WTC11 (cell line): ENCODE measurements at regions not wholly inside any gene's neighbourhood (a gene's known extent, or its start where the extent isn't known, plus 50 kb on each side); places are given as distances from the start of the nearest gene placed in this dataset.

Source experiments
- ATAC-seq: fragments of 200-7000 bp; cut with Tn5 transposase; 2 replicates; pipeline ENCODE4 v1.10.0; 2021; ENCODE audit warnings: mild to moderate bottlenecking, moderate library complexity
- CTCF ChIA-PET: fragments of 300-600 bp; sonication (Branson Sonifier 250); formaldehyde crosslinking; loops from one replicate; lab custom pipeline; 2021; ENCODE audit warnings: antibody characterized with exemption; lab: Charles Lee
- POLR2A ChIA-PET: fragments of 350-600 bp; sonication (Branson Sonifier 250); formaldehyde crosslinking; loops from one replicate; lab custom pipeline; 2021; ENCODE audit warnings: antibody characterized with exemption; lab: Charles Lee
- DNase-seq: peaks from one replicate; pipeline ENCODE4 v3.0.0; 2021; ENCODE audit warnings: low spot score
- H3K27ac Mint-ChIP-seq: 2 replicates; pipeline ENCODE4 v1.8.0; 2021; ENCODE audit warnings: mixed read lengths
- H3K27me3 Mint-ChIP-seq: 2 replicates; pipeline ENCODE4 v1.8.0; 2021; ENCODE audit warnings: low read depth, mild to moderate bottlenecking, moderate library complexity, mixed read lengths
- H3K36me3 Mint-ChIP-seq: 2 replicates; pipeline ENCODE4 v1.8.0; 2021; ENCODE audit warnings: mixed read lengths
- H3K4me1 Mint-ChIP-seq: 2 replicates; pipeline ENCODE4 v1.8.0; 2022; ENCODE audit warnings: mixed read lengths
- H3K4me3 Mint-ChIP-seq: 2 replicates; pipeline ENCODE4 v1.8.0; 2021; ENCODE audit warnings: mild to moderate bottlenecking, moderate library complexity, mixed read lengths
- H3K9me3 Mint-ChIP-seq: 2 replicates; pipeline ENCODE4 v1.8.0; 2021; ENCODE audit warnings: mixed read lengths
- ELF4 ChIP-seq: sonication (generic); formaldehyde crosslinking; IDR thresholded peaks from 2 replicates; pipeline ENCODE4 v1.8.1; 2022; ENCODE audit warnings: low read depth, mild to moderate bottlenecking, moderate library complexity, missing genetic modification reagents
- FOXJ3 ChIP-seq: sonication (generic); formaldehyde crosslinking; IDR thresholded peaks from 2 replicates; pipeline ENCODE4 v1.9.0; 2021; ENCODE audit warnings: missing genetic modification reagents, mild to moderate bottlenecking, borderline replicate concordance
- JAZF1 ChIP-seq: fragments of 250-450 bp; sonication (Bioruptor Pico); IDR thresholded peaks from 2 replicates; pipeline ENCODE4 v1.9.0; 2021; ENCODE audit warnings: moderate library complexity, mild to moderate bottlenecking, inconsistent platforms
- NFYB ChIP-seq: sonication (generic); formaldehyde crosslinking; conservative IDR thresholded peaks from 2 replicates; pipeline ENCODE4 v1.8.0; 2022; ENCODE audit warnings: low read depth, missing genetic modification reagents
- NR3C1 ChIP-seq: sonication (generic); formaldehyde crosslinking; conservative IDR thresholded peaks from 2 replicates; pipeline ENCODE4 v1.8.1; 2023; ENCODE audit warnings: low read depth, mild to moderate bottlenecking, missing genetic modification reagents
- PRRX2 ChIP-seq: fragments of 250-450 bp; sonication (Bioruptor Pico); IDR thresholded peaks from 2 replicates; pipeline ENCODE4 v1.8.0; 2021; ENCODE audit warnings: mild to moderate bottlenecking
- SMAD3 ChIP-seq: sonication (generic); formaldehyde crosslinking; IDR thresholded peaks from 2 replicates; pipeline ENCODE4 v1.8.0; 2022; ENCODE audit warnings: missing genetic modification reagents, mild to moderate bottlenecking, borderline replicate concordance
- TEAD1 ChIP-seq: sonication (generic); formaldehyde crosslinking; IDR thresholded peaks from 2 replicates; pipeline ENCODE4 v1.8.0; 2022; ENCODE audit warnings: mild to moderate bottlenecking, missing genetic modification reagents
- TEAD4 ChIP-seq: sonication (generic); formaldehyde crosslinking; IDR thresholded peaks from 2 replicates; pipeline ENCODE4 v1.8.0; 2022; ENCODE audit warnings: mild to moderate bottlenecking, missing genetic modification reagents
- TF ChIP-seq, protein P1 (sequence below): sonication (generic); formaldehyde crosslinking; IDR thresholded peaks from 2 replicates; pipeline ENCODE4 v1.8.1; 2022; ENCODE audit warnings: low read depth, missing genetic modification reagents, borderline replicate concordance
- TF ChIP-seq, protein P2 (sequence below): sonication (generic); formaldehyde crosslinking; IDR thresholded peaks from 2 replicates; pipeline ENCODE4 v1.8.0; 2023; ENCODE audit warnings: mild to moderate bottlenecking, missing genetic modification reagents
- TF ChIP-seq, protein P3 (sequence below): sonication (generic); formaldehyde crosslinking; IDR thresholded peaks from 2 replicates; pipeline ENCODE4 v1.8.1; 2022; ENCODE audit warnings: mild to moderate bottlenecking, moderate library complexity, missing genetic modification reagents
- TF ChIP-seq, protein P4 (sequence below): sonication (generic); formaldehyde crosslinking; IDR thresholded peaks from 2 replicates; pipeline ENCODE4 v1.8.0; 2022; ENCODE audit warnings: mild to moderate bottlenecking, missing genetic modification reagents
- TF ChIP-seq, protein P5 (sequence below): sonication (generic); formaldehyde crosslinking; IDR thresholded peaks from 2 replicates; pipeline ENCODE4 v1.8.1; 2023; ENCODE audit warnings: mild to moderate bottlenecking, missing genetic modification reagents, moderate library complexity
- TF ChIP-seq, protein P6 (sequence below): sonication (generic); formaldehyde crosslinking; conservative IDR thresholded peaks from 2 replicates; pipeline ENCODE4 v1.8.1; 2023; ENCODE audit warnings: mild to moderate bottlenecking, low read depth, missing genetic modification reagents, moderate library complexity
- TF ChIP-seq, protein P7 (sequence below): fragments of 250-450 bp; sonication (Bioruptor Pico); IDR thresholded peaks from 2 replicates; pipeline ENCODE4 v1.9.0; 2021; ENCODE audit warnings: mild to moderate bottlenecking
- TF ChIP-seq, protein P8 (sequence below): sonication (generic); formaldehyde crosslinking; IDR thresholded peaks from 2 replicates; pipeline ENCODE4 v1.8.1; 2023; ENCODE audit warnings: mild to moderate bottlenecking, missing genetic modification reagents, moderate library complexity
- TF ChIP-seq, protein P9 (sequence below): sonication (generic); formaldehyde crosslinking; IDR thresholded peaks from 2 replicates; pipeline ENCODE4 v1.8.0; 2022; ENCODE audit warnings: missing genetic modification reagents
- TF ChIP-seq, protein P10 (sequence below): sonication (generic); formaldehyde crosslinking; IDR thresholded peaks from 2 replicates; pipeline ENCODE4 v1.8.0; 2023; ENCODE audit warnings: missing genetic modification reagents

DNA sequence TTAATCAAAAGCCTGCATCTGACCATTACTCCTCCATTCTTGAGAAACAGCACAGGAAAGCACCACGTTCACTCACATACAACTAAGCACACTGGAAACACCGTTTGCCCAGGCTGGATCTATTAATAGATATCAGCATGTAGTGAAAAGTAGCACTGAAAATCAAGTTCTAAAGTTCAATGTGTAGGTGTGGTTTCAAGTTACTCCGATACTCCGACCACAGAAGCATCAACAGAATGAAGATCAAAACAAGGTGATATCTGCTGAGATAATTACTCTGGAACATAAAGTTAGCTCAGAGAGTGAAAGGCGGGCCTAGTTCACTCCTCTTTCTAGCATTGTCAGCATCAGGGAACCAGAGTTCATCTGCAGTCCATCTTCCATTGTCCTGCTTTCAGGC, 1367.4 kb upstream of the ACVR2A start:
- peaks cover 26% of the 10 kb centered on the region for H3K4me1 Mint-ChIP-seq
- H3K4me3 Mint-ChIP-seq, result no peak overlapping the region
- no peaks in the 10 kb centered on the region for H3K27me3 Mint-ChIP-seq
- H3K36me3 Mint-ChIP-seq, result no peaks in the 10 kb centered on the region
- ChIA-PET CTCF (no interaction called here), POLR2A (no interaction called here)
- H3K9me3 Mint-ChIP-seq, result no peaks in the 10 kb centered on the region
- no peak for ATAC-seq
- no peak for DNase-seq
- no peak overlapping the region for H3K27ac Mint-ChIP-seq
- TF ChIP-seq, protein P1, sequence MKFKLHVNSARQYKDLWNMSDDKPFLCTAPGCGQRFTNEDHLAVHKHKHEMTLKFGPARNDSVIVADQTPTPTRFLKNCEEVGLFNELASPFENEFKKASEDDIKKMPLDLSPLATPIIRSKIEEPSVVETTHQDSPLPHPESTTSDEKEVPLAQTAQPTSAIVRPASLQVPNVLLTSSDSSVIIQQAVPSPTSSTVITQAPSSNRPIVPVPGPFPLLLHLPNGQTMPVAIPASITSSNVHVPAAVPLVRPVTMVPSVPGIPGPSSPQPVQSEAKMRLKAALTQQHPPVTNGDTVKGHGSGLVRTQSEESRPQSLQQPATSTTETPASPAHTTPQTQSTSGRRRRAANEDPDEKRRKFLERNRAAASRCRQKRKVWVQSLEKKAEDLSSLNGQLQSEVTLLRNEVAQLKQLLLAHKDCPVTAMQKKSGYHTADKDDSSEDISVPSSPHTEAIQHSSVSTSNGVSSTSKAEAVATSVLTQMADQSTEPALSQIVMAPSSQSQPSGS, result no peak
- TF ChIP-seq NR3C1 (CRISPR knock-in tag) (no peak), NFYB (CRISPR knock-in tag) (no peak), PRRX2 (CRISPR knock-in tag) (no peak), ELF4 (CRISPR knock-in tag) (no peak), TEAD4 (CRISPR knock-in tag) (no peak), FOXJ3 (no peak), TEAD1 (CRISPR knock-in tag) (no peak), JAZF1 (CRISPR knock-in tag) (no peak), SMAD3 (no peak)
- TF ChIP-seq, protein P2, sequence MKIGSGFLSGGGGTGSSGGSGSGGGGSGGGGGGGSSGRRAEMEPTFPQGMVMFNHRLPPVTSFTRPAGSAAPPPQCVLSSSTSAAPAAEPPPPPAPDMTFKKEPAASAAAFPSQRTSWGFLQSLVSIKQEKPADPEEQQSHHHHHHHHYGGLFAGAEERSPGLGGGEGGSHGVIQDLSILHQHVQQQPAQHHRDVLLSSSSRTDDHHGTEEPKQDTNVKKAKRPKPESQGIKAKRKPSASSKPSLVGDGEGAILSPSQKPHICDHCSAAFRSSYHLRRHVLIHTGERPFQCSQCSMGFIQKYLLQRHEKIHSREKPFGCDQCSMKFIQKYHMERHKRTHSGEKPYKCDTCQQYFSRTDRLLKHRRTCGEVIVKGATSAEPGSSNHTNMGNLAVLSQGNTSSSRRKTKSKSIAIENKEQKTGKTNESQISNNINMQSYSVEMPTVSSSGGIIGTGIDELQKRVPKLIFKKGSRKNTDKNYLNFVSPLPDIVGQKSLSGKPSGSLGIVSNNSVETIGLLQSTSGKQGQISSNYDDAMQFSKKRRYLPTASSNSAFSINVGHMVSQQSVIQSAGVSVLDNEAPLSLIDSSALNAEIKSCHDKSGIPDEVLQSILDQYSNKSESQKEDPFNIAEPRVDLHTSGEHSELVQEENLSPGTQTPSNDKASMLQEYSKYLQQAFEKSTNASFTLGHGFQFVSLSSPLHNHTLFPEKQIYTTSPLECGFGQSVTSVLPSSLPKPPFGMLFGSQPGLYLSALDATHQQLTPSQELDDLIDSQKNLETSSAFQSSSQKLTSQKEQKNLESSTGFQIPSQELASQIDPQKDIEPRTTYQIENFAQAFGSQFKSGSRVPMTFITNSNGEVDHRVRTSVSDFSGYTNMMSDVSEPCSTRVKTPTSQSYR, result no peak
- TF ChIP-seq, protein P3, sequence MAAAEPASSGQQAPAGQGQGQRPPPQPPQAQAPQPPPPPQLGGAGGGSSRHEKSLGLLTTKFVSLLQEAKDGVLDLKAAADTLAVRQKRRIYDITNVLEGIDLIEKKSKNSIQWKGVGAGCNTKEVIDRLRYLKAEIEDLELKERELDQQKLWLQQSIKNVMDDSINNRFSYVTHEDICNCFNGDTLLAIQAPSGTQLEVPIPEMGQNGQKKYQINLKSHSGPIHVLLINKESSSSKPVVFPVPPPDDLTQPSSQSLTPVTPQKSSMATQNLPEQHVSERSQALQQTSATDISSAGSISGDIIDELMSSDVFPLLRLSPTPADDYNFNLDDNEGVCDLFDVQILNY (CRISPR knock-in tag), result no peak
- TF ChIP-seq, protein P4, sequence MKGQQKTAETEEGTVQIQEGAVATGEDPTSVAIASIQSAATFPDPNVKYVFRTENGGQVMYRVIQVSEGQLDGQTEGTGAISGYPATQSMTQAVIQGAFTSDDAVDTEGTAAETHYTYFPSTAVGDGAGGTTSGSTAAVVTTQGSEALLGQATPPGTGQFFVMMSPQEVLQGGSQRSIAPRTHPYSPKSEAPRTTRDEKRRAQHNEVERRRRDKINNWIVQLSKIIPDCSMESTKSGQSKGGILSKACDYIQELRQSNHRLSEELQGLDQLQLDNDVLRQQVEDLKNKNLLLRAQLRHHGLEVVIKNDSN (CRISPR knock-in tag), result no peak
- TF ChIP-seq, protein P5, sequence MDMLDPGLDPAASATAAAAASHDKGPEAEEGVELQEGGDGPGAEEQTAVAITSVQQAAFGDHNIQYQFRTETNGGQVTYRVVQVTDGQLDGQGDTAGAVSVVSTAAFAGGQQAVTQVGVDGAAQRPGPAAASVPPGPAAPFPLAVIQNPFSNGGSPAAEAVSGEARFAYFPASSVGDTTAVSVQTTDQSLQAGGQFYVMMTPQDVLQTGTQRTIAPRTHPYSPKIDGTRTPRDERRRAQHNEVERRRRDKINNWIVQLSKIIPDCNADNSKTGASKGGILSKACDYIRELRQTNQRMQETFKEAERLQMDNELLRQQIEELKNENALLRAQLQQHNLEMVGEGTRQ (CRISPR knock-in tag), result no peak
- TF ChIP-seq, protein P6, sequence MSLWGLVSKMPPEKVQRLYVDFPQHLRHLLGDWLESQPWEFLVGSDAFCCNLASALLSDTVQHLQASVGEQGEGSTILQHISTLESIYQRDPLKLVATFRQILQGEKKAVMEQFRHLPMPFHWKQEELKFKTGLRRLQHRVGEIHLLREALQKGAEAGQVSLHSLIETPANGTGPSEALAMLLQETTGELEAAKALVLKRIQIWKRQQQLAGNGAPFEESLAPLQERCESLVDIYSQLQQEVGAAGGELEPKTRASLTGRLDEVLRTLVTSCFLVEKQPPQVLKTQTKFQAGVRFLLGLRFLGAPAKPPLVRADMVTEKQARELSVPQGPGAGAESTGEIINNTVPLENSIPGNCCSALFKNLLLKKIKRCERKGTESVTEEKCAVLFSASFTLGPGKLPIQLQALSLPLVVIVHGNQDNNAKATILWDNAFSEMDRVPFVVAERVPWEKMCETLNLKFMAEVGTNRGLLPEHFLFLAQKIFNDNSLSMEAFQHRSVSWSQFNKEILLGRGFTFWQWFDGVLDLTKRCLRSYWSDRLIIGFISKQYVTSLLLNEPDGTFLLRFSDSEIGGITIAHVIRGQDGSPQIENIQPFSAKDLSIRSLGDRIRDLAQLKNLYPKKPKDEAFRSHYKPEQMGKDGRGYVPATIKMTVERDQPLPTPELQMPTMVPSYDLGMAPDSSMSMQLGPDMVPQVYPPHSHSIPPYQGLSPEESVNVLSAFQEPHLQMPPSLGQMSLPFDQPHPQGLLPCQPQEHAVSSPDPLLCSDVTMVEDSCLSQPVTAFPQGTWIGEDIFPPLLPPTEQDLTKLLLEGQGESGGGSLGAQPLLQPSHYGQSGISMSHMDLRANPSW (CRISPR knock-in tag), result no peak
- TF ChIP-seq, protein P7, sequence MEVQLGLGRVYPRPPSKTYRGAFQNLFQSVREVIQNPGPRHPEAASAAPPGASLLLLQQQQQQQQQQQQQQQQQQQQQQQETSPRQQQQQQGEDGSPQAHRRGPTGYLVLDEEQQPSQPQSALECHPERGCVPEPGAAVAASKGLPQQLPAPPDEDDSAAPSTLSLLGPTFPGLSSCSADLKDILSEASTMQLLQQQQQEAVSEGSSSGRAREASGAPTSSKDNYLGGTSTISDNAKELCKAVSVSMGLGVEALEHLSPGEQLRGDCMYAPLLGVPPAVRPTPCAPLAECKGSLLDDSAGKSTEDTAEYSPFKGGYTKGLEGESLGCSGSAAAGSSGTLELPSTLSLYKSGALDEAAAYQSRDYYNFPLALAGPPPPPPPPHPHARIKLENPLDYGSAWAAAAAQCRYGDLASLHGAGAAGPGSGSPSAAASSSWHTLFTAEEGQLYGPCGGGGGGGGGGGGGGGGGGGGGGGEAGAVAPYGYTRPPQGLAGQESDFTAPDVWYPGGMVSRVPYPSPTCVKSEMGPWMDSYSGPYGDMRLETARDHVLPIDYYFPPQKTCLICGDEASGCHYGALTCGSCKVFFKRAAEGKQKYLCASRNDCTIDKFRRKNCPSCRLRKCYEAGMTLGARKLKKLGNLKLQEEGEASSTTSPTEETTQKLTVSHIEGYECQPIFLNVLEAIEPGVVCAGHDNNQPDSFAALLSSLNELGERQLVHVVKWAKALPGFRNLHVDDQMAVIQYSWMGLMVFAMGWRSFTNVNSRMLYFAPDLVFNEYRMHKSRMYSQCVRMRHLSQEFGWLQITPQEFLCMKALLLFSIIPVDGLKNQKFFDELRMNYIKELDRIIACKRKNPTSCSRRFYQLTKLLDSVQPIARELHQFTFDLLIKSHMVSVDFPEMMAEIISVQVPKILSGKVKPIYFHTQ (CRISPR knock-in tag), result no peak
- TF ChIP-seq, protein P8, sequence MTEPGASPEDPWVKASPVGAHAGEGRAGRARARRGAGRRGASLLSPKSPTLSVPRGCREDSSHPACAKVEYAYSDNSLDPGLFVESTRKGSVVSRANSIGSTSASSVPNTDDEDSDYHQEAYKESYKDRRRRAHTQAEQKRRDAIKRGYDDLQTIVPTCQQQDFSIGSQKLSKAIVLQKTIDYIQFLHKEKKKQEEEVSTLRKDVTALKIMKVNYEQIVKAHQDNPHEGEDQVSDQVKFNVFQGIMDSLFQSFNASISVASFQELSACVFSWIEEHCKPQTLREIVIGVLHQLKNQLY, result no peak
- TF ChIP-seq, protein P9, sequence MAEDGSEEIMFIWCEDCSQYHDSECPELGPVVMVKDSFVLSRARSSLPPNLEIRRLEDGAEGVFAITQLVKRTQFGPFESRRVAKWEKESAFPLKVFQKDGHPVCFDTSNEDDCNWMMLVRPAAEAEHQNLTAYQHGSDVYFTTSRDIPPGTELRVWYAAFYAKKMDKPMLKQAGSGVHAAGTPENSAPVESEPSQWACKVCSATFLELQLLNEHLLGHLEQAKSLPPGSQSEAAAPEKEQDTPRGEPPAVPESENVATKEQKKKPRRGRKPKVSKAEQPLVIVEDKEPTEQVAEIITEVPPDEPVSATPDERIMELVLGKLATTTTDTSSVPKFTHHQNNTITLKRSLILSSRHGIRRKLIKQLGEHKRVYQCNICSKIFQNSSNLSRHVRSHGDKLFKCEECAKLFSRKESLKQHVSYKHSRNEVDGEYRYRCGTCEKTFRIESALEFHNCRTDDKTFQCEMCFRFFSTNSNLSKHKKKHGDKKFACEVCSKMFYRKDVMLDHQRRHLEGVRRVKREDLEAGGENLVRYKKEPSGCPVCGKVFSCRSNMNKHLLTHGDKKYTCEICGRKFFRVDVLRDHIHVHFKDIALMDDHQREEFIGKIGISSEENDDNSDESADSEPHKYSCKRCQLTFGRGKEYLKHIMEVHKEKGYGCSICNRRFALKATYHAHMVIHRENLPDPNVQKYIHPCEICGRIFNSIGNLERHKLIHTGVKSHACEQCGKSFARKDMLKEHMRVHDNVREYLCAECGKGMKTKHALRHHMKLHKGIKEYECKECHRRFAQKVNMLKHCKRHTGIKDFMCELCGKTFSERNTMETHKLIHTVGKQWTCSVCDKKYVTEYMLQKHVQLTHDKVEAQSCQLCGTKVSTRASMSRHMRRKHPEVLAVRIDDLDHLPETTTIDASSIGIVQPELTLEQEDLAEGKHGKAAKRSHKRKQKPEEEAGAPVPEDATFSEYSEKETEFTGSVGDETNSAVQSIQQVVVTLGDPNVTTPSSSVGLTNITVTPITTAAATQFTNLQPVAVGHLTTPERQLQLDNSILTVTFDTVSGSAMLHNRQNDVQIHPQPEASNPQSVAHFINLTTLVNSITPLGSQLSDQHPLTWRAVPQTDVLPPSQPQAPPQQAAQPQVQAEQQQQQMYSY (CRISPR knock-in tag), result no peak
- TF ChIP-seq, protein P10, sequence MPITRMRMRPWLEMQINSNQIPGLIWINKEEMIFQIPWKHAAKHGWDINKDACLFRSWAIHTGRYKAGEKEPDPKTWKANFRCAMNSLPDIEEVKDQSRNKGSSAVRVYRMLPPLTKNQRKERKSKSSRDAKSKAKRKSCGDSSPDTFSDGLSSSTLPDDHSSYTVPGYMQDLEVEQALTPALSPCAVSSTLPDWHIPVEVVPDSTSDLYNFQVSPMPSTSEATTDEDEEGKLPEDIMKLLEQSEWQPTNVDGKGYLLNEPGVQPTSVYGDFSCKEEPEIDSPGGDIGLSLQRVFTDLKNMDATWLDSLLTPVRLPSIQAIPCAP (CRISPR knock-in tag), result no peak
